GM21723 (cell line): ENCODE measurements at regions not wholly inside any gene's neighbourhood (a gene's known extent, or its start where the extent isn't known, plus 50 kb on each side); places are given as distances from the start of the nearest gene placed in this dataset.
"Not testable (repeated sequence)": the region's sequence is repeated elsewhere in the genome, so short reads cannot be mapped to it uniquely, and the experiment has no call there.

Experiments
- ATAC-seq: cut with Tn5 transposase; IDR thresholded peaks from one replicate; pipeline ENCODE4 v1.9.1; 2021; ENCODE audit warnings: mild to moderate bottlenecking, moderate library complexity; ENCODE audit not compliant: unreplicated experiment

DNA sequence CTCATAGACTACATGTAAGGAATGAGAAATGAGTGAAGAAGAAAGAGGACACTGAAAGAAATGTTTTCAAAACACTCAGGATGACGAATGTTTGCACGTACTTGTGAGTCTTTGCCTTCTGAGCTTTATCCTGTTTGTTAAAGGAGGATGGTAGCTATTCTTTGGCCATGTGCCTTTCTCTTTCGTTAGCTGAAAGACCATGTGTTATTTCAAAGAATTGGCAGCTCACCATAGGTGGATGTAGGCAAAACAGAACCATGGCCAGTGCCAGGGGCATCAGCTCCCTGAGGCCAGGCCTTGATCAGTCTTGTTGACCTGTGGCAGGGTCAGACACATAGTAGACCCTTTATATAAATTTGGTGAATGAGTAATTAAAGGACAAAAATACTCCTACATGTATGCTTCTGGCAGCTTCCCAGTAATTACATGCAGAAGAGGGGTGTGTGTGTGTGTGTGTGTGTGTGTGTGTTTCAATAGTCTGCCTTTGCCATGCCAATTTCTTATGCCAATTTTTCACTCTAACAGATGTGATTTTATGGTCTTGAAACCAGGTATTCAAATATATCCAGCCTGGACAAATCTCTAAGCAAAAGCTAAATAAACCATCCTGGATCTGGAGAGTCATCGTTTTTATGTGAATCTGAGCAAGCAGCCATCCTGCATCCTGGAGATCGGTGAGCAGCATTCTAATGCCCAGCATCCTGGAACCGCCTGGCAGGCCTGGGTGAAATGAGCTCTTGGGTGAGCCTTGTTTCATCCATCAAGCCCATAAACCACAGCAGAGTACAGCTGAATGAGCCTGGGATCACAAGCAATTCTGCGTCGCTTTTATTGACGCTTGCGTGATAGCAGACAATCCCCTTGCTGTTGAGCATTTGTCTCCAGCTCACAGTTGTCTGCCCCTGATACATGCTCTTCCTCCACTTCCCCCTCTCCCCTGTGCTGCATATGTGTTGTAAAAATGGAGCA, 475.4 kb downstream of the MED10 start:
- ATAC-seq, result no peak

DNA sequence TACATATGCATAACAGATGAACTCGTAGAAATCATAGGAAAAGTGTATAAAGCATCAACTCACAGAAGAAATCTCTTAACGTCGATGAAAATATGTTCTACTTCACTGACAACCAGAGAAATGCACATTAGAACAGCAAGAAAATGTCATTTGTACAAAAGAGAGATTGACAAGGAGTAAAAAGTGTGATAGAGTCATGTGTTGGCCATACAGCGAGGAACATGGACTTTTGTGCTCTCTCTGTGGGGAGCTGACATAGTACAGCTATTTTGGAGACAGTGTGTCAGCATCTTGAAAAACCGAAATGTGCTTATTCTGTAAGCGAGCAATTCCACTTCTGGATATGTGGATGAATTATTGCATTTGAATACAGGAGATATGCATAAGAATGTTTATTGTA, 477.9 kb downstream of the ICE1 start:
- no peak for ATAC-seq

DNA sequence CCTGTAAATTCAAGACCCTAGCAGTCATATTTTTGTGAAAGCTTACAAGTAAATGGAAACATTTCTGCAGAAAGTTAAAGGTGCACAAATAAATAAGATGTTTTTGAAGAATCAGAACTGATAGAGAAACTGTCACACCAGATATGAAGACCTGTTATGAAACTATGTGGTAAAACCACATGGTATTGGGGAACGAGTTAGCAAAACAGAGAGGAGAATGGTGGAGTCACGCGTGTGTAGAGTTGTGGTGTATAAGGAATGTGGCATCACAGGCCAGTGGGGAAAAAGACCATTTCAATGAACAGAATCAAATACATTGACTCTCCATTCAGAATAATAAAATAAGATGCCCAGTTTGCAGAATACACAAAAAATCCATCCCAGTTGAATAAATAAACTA, 477.2 kb downstream of the ICE1 start:
- no peak for ATAC-seq

DNA sequence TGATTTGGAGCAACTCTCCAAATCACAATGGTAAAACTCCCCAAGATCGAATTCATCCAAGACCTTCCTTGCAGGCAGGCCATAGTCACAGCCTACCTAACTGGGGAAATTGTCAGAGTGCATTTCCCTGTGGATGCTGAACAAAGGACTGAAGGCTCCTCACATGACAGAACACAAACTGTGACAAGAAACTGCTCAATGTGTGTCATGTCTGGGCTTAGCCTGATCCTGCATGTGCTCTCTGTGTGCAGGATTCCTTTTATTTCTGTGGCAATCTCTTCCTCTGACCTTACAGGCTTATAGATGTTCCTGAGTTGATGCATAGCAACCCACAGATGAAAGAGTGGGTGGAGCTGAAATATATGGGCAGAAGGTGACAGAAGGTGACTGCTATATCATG, 465.8 kb downstream of the ICE1 start:
- ATAC-seq, result no peak

DNA sequence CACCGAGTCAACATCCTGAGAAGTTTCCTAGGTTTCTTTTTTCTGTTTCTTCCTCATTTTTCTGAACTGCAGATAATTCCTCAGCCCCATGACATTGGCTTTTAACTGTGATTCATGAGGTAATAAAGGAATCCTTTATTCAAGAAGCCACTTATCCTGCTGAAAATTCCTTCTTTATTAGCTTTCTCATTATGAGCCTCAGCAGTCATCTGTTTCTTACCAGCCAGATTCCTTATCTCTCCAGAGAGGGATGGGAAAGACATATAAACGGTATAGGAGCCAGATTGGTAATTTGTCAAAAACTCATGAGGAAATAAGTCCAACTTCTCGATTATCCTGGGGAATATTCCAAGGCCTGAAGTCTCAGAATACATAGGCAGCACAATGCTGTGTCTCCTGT, 465.4 kb downstream of the ICE1 start:
- ATAC-seq, result no peak

DNA sequence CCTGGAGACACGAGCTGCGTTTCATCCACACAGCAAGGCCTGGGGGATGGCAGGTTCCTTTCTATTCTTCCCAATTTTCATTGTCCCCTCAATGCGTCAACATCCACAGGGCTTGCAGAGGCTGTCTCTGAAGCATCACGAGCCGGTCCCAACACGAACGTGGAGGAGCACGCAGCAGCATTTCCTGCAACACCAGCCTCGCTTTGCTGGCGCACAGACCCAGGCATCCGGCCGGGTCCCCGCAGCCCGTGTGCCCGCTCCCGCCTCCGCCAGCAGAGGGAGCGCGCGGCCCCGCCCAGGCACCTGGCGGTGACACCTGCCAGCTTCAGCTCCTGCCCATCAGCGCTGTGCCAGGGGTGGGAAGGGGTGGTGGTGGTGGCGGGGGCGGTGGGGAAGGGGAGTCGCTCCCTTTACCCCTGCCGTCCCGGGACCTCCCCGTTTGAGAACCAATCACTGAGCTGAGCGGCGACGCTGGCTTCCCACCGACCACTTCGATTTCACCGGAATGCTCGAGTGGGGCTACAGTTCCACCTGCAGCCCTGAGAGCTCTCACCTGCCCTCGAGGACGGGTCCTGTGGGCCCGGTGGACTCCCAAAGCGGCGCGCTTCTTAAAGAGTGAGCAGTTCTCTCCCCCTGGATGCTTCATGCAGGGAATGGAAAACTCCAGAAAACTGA, 464.5 kb downstream of the ICE1 start:
- no peak for ATAC-seq

DNA sequence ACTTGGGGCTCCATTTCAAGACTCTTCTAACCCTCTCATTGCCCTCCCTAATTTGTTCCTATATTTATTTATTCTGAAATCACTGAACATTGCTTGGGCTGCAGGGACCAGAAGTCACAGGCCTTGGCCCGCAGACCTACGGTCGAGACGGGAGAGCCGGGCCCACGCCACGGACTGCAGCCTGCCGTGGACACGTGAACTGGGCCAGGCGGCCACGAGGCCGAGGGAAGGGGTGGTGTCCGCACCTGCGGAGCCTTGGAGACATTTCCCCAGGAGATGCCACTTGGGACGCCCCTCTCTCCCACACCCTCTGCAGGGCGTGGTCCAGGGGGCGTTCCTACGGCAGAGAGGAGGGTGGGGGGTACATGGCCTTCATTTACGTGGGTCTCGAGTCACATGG, 463.9 kb downstream of the ICE1 start:
- ATAC-seq, result no peak

DNA sequence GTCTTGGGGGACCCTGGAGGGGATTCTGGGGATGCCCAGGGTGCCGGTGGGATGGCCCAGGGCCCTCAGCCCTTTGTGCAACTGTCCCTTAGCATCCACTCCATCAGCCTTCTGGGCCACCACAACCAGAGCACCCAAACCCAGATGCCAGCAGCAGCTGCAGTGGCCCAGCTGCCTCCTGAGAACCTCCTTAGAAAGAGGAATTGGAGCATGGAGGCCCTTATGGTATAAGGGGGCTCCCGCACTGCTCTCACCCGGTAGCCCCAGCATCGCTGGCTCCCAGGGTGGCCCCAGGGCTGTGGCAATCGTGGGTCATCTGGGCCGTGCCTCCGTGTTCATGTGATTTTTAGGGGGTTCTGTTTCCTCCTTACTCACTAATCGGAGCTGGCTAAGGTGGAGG, 463.3 kb downstream of the ICE1 start:
- no peak for ATAC-seq

DNA sequence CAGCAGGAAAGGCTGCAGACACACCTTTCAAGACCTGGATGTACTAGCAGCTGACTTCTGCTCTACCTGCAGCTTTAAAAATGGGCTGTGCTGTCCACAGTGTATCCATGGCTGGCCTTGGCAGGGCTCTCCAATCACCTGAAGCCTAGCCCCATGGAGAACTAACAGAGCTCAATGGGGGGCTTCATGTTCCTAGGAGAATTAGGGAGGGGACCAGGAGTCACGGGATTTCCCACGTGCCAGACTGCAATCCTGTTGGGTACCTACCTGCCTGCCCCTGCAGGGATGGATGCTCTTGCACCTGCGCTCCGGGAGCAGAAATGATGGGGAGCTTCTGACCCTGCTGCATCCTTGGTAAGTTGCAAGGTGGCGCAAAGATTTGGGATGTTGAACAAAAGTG, 462.1 kb downstream of the ICE1 start:
- no peak for ATAC-seq

DNA sequence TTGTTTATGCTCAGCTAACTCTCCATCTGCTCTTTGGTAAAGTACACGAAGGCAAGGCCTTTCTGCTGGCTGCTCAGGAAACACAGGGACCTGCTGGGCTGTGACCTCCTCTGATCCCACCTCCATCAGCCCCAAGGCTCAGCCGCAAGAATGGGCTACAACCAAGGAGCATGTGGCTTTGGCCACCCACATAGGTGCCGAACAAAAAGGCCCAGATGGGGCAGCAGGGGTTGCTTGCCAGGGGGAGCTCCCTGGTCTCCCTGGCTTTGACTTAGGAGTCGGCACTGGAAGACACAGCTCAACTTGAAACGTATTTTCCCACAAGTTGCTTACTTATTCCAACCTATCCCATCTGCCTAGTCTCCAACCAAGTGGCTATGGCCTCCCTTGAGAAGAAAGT, 461.1 kb downstream of the ICE1 start:
- no peak for ATAC-seq

DNA sequence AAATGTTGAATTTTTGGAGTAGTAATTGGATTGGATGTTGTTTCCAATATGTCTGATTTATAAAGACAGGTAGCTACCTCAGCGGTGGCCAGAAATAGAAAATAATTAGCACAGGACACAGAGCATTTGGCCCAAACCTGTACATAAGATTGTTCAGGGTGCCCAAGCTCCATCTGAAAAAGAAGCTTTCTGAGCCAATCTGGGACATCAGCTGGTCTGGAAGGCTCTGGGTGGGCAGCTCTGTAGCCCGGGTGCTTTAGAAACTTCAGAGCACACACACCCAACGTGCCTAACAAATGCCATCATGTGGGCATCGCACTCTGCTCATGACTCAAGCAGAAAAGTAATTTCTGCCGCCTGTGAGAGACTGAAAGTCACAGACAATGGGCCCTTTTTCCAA, 460.7 kb downstream of the ICE1 start:
- ATAC-seq, result no peak

DNA sequence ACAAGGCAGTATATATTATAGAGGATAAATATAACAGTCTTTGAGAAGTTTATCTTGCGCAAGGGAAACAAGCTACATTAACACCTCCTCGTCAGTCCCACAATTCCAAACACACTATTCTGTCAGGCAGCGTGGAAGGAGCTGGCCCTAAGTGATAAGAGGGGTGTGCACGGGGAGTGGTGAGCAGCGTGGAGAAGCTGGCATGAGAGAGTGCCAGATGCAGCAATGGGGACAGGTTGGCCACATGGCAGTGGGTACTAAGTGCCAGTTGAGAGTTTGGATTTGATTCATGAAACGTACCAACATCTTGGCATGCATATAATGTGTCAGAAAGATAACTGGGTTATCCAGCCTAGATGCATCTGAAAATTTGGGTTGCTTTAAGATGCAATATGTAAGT, 460.2 kb downstream of the ICE1 start:
- ATAC-seq, result no peak

DNA sequence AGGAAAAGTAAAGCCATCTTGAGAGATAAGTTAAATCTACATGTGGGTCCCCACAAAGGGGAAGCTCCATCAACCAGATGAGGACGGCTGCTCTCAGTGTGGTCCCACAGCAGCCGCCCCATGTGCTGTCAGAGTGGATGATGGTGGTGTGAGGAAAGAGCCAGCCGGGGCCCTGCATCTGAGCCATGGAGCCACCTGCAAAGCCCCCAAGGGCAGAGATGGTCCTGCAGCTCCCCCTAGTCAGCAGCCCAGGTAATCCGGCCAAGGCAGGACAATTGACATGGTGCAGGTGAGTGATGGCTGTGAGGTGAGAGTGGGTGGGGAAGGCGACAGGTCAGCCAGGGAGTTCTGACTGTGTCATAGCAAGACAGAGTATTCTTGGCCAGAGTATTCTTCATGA, 458.8 kb downstream of the ICE1 start:
- ATAC-seq, result peak; percentile 66

DNA sequence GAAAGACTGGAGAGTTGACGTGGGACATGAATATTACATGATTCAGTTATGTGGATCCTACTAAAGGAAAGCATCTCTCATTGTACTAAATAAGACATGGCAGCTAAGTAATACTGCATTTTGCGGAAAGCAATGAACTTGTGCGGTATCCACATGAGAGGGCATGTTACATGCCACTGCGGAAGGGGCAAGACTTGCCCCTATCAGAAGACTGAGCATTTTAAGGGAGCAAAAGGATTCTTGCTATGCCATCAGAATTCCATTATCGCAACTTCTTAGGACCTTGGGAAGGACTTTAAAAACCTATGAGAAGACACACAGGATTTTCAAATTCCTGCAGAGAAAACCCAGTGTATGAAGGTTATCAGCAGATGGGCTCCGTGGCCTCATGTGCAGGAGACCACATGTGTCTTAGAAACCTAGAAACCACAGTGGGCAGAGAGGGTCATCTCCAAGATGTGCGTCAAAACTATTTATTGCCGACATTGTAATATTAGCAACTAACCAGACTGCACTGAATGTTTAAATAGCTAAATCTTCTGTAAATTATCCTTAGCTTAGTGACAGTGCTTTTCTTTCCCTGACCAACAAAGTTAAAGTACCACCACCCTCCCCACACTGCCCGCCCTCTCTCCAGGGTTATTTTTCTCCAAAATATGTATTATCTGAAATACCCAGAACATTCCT, 457.7 kb downstream of the ICE1 start:
- no peak for ATAC-seq

DNA sequence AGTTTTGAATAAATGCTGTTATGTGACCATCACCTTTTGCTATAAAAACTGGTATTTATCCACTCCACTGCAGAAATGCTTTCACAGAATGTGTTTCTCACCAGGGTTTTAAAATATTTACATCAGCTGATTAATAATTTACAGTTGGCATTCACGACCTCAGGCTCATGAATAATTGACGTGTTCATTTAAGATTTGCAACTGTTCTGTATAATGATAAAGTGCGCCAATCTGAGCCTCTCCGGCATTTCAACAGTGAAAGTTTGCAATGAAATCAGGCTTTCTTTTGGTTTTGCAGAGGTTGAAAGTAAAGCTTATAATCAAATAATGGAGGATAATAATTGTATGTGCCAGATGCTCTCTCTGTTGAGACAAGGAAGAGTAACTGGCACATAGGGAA, 434.9 kb downstream of the ICE1 start:
- ATAC-seq, result no peak

DNA sequence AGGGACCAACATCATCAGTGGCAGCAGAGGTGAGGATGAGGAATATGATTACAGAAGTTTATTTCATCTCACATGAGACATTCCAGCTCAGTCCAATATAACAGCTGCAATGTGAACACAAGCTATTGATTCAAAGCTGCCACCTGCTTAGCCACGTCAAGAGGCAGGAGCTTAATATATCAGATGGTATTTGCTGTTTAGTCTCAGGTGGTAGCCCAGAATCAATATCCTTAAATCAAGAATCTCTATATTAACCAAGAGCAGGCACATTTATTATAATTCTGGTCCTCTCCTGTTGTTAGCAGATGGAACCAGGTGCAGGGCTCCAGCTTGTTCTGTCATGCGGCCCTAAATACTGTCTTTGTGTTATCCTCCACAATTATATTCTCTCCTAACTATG, 431.6 kb downstream of the ICE1 start:
- ATAC-seq, result no peak

DNA sequence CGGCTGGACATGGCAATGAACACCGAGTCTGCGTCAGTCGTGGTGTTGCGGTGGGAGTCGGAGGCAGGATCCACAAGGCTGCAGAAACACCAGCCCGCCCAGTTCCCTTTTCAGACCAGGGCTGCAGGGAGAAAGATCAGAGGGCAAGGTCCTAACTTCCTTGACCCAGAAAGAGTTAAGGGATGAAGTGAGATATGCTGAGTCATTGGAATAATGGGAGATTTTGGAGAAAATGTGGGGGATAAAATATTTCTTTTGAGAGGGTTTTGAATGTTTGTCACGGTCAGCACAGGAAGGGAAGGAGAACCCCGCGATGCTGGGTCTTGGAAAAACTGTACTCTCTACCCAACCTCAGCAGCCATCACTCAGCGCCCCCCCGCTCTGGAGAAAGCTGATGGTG, 416.0 kb downstream of the ICE1 start:
- no peak for ATAC-seq

DNA sequence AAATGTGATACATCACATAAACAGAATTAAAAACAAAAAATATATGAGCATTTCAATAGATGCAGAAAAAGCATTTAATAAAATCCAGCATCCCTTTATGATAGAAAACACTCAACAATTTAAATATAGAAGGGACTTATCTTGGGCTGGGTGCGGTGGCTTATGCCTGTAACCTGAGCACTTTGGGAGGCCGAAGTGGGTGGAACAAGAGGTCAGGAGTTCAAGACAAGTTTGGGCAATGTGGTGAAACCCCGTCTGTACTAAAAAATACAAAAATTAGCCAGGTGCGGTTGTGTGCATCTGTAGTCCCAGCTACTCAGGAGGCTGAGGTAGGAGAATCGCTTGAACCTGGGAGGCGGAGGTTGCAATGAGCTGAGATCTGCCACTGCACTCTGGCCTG, 409.1 kb downstream of the ICE1 start:
- not testable (repeated sequence) for ATAC-seq

DNA sequence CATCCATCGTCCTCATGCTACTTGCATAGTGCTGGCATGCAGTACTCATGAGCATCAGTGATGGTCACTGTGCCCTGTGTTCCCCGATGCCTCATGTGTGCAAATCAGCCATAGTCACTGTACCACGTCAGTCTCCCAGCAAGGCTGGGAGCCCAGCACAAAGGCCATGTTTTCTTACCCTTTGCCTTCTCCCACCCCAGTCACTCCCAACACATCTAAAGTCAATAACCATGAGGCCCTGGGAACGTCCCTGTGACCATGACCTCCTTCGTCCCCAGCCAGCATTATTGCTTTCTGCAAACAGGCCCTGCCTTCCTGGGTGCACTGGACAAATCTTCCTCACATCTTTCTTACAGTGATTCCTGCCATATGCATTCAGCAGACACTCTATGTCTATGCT, 406.1 kb downstream of the ICE1 start:
- ATAC-seq, result no peak

DNA sequence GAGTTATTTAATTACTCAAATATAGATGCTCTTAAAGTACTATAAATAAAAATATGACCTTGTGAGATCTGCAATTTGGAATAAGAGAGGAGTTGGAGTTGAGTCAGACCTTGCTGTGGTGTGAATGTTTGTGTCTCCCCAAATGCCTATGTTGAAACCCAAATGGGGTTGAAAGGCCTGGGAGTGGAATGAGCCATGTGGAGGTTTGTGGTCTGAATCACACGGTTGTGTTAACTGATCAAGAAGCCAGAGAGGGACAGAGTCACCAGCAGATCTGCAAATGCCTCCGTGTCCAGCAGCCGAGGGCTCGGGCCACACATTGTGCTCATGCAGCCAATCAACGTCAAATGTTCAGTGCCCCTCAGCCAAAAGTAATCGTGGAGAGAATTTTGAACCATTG, 404.4 kb downstream of the ICE1 start:
- ATAC-seq, result no peak

DNA sequence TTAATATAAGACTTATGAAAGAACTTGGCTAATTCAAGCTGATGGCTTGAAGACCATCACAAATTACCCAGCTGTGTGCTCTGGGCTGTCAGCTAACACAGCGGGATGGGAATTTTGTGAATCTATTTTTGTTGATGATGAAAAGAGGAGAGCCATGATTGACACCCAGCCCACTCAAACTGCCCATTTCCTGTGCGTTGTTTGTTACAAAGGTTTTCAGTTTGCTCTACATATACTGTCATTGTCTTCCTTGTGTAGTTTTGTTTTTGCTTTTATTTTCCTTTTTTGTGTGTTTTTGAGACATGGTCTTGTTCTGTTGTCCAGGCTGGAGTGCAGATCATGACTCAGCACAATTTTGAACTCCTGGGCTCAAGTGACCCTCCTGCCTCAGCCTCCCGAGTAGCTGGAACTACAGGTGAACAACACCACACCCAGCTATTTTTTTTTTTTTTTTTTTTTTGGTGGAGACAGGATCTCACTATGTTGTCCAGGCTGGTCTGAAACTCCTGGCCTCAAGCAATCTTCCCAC, 400.3 kb downstream of the ICE1 start:
- ATAC-seq, result no peak

DNA sequence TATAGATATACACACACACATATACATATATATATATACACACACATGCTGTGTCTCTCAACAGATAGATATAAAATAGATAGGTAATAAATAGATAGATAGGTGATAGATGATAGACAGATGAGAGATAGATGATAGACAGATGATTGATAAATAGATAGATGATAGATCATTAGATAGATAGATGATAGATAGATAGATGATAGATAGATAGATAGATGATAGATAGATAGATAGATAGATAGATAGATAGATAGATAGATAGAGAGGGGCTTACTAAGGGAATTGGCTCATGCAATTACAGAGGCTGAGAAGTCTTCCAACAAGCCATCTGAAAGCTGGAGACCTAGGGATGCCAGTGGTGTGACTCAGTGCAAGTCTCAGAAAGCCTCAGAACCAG, 394.5 kb downstream of the ICE1 start:
- no peak for ATAC-seq
